Endothelial cell of umbilical vein (primary cell): ENCODE measurements at regions not wholly inside any gene's neighbourhood (a gene's known extent, or its start where the extent isn't known, plus 50 kb on each side); places are given as distances from the start of the nearest gene placed in this dataset.

Experiments
- BruUV-seq: library from RNA; stranded (reverse); fragments of 400-500 nt; replicated peaks from 2 replicates; lab custom pipeline; 2021; lab: Mats Ljungman, UMichigan
- CTCF ChIA-PET: fragments of 300-600, 350-600 bp; sonication (Branson Sonifier 250); formaldehyde crosslinking; loops from one replicate; lab custom pipeline; 2021; ENCODE audit warnings: antibody characterized with exemption, inconsistent platforms; lab: Charles Lee
- POLR2A ChIA-PET: fragments of 300-600, 350-600 bp; sonication (Branson Sonifier 250); formaldehyde crosslinking; loops from one replicate; lab custom pipeline; 2021; ENCODE audit warnings: antibody characterized with exemption, inconsistent platforms; lab: Charles Lee
- DNase-seq: peaks from one replicate; pipeline ENCODE4 v3.0.0-alpha.2; 2011; ENCODE audit warnings: low read depth, low spot score
- FAIRE-seq: peaks from 2 replicates; lab custom pipeline; 2011; peaks lifted over from hg19 to GRCh38; lab: Jason Lieb, UNC
- H2AFZ ChIP-seq: 2 replicates; pipeline ENCODE4 v1.6.0; 2012; ENCODE audit warnings: low read depth, low read length, control low read depth, inconsistent platforms
- H3K27ac ChIP-seq: 2 replicates; pipeline ENCODE4 v1.5.1; 2011; ENCODE audit warnings: low read depth, mild to moderate bottlenecking, control low read depth, low read length, moderate library complexity; ENCODE audit not compliant: insufficient read depth
- H3K27me3 ChIP-seq, 2 experiments: 2 replicates each; pipeline versions ENCODE4 v1.6.0 to v1.6.1; 2011; ENCODE audit warnings: low read length in 2 of 2, mixed read lengths in 1 of 2; ENCODE audit not compliant: control insufficient read depth in 2 of 2, insufficient read depth in 2 of 2
- H3K36me3 ChIP-seq, 2 experiments: 2 replicates in 1 of 2; 3 replicates in 1 of 2; pipeline ENCODE4 v1.5.1; 2011; ENCODE audit warnings: low read length in 2 of 2, mild to moderate bottlenecking in 1 of 2, moderate library complexity in 1 of 2; ENCODE audit not compliant: control insufficient read depth in 2 of 2, insufficient read depth in 2 of 2; ENCODE audit errors: extremely low read depth in 1 of 2
- H3K4me1 ChIP-seq: 3 replicates; pipeline ENCODE4 v1.5.1; 2011; ENCODE audit warnings: mild to moderate bottlenecking, low read length; ENCODE audit not compliant: control insufficient read depth, insufficient read depth; ENCODE audit errors: extremely low read depth
- H3K4me2 ChIP-seq: 2 replicates; pipeline ENCODE4 v1.6.1; 2011; ENCODE audit warnings: low read length, control low read depth, mixed read lengths; ENCODE audit not compliant: insufficient read depth
- H3K4me3 ChIP-seq, 3 experiments: fragments of 200-600 bp in 1 of 3; sonication (generic), shearing (Covaris generic) in 1 of 3; replicated peaks in 1 of 3; 2 replicates each; pipeline ENCODE4 v1.5.1; 2011 to 2016; ENCODE audit warnings: control low read depth in 3 of 3, low read length in 3 of 3, mild to moderate bottlenecking in 2 of 3, inconsistent platforms in 1 of 3, low read depth in 1 of 3, moderate library complexity in 1 of 3; ENCODE audit not compliant: insufficient read depth in 1 of 3
- H3K79me2 ChIP-seq: 2 replicates; pipeline ENCODE4 v1.6.0; 2012; ENCODE audit warnings: low read length, inconsistent platforms; ENCODE audit not compliant: control insufficient read depth, insufficient read depth
- H3K9ac ChIP-seq: replicated peaks from 2 replicates; pipeline ENCODE3; 2011; ENCODE audit warnings: low read length, control low read depth; ENCODE audit not compliant: insufficient read depth; ENCODE audit errors: extremely low read depth
- H3K9me1 ChIP-seq: replicated peaks from 3 replicates; pipeline ENCODE4 v1.6.0; 2011; ENCODE audit warnings: mild to moderate bottlenecking, low read length; ENCODE audit not compliant: control insufficient read depth, insufficient read depth; ENCODE audit errors: extremely low read depth
- H3K9me3 ChIP-seq: replicated peaks from 2 replicates; pipeline ENCODE4 v1.5.1; 2012; ENCODE audit warnings: low read length, inconsistent platforms; ENCODE audit not compliant: control insufficient read depth, insufficient read depth
- H4K20me1 ChIP-seq: replicated peaks from 2 replicates; pipeline ENCODE3; 2011; ENCODE audit warnings: mild to moderate bottlenecking, low read length; ENCODE audit not compliant: control insufficient read depth, insufficient read depth; ENCODE audit errors: extremely low read depth
- CTCF ChIP-seq, 2 donors: IDR thresholded peaks; 1 replicate in 1 of 2; 2 replicates in 1 of 2; pipeline ENCODE4 v1.5.1; 2011; ENCODE audit warnings: low read length in 2 of 2, mild to moderate bottlenecking in 2 of 2, moderate library complexity in 2 of 2, control low read depth in 1 of 2, inconsistent platforms in 1 of 2, low read depth in 1 of 2; ENCODE audit not compliant: insufficient read depth in 1 of 2; ENCODE audit errors: extremely low read depth in 1 of 2
- EZH2 ChIP-seq: IDR thresholded peaks from 2 replicates; pipeline ENCODE4 v1.6.1; 2012; ENCODE audit warnings: borderline replicate concordance, low read depth, mild to moderate bottlenecking, moderate library complexity, low read length, inconsistent platforms; ENCODE audit not compliant: severe bottlenecking
- FOS ChIP-seq: IDR thresholded peaks from 2 replicates; pipeline ENCODE4 v1.6.1; 2011; ENCODE audit warnings: mild to moderate bottlenecking, low read length, moderate library complexity, borderline replicate concordance; ENCODE audit not compliant: insufficient read depth
- GATA2 ChIP-seq: IDR thresholded peaks from 2 replicates; pipeline ENCODE4 v1.7.0; 2011; ENCODE audit warnings: low read depth, mild to moderate bottlenecking, moderate library complexity, mixed read lengths, low read length; ENCODE audit not compliant: insufficient read length, insufficient read depth
- JUN ChIP-seq: IDR thresholded peaks from 2 replicates; pipeline ENCODE4 v1.6.1; 2011; ENCODE audit warnings: borderline replicate concordance, low read depth; ENCODE audit not compliant: insufficient read length, insufficient read depth
- MAX ChIP-seq: IDR thresholded peaks from 2 replicates; pipeline ENCODE4 v1.6.1; 2011; ENCODE audit not compliant: insufficient read depth, insufficient read length
- MYC ChIP-seq: IDR thresholded peaks from one replicate; pipeline ENCODE4 v1.6.1; 2011; ENCODE audit warnings: mild to moderate bottlenecking, low read depth, low read length
- POLR2A ChIP-seq: IDR thresholded peaks from 2 replicates; pipeline ENCODE4 v1.6.1; 2012; ENCODE audit warnings: low read depth, mild to moderate bottlenecking, control low read depth, low read length
- POLR2AphosphoS5 ChIP-seq: IDR thresholded peaks from 2 replicates; pipeline ENCODE4 v1.6.1; 2012; ENCODE audit warnings: low read depth, mild to moderate bottlenecking, control low read depth, low read length, moderate library complexity; ENCODE audit not compliant: insufficient read depth
- dilution Hi-C: fragments of 300-500 bp; cut with MboI; formaldehyde crosslinking; loops from one replicate; pipeline ENCODE4 v1.15.0; 2019; ENCODE audit warnings: low sequenced_read_pairs; ENCODE audit not compliant: extremely low pct_ligation_motif_present
- intact Hi-C: fragments of 100-400 bp; cut with micrococcal nuclease; formaldehyde crosslinking; loops from one replicate; pipeline ENCODE4 v1.10.0; 2022

GRCh38 chr2:14773696-14774095 lies 141.2 kb downstream of the LRATD1 start:
- DNase-seq (no peak), FAIRE-seq (no peak)
- no peaks in the 10 kb centered on the region for H3K79me2 ChIP-seq
- H3K4me3 ChIP-seq, result no peak overlapping the region
- H3K4me1 ChIP-seq, result no peaks in the 10 kb centered on the region
- no TSS peak for BruUV-seq
- H3K4me2 ChIP-seq, result no peak overlapping the region
- H3K27ac ChIP-seq, result no peak overlapping the region
- intact Hi-C loops, result no loop called here
- no peaks in the 10 kb centered on the region for H3K9me1 ChIP-seq
- CTCF ChIA-PET, result no interaction called here
- no peak for TF ChIP-seq CTCF (IDR thresholded peaks at IDR 0.05; ENCODE audit: extremely low read depth in 1 of 2, insufficient read depth in 1 of 2, low read depth in 1 of 2, low read length in 2 of 2)
- TF ChIP-seq POLR2A, result no peak
- TF ChIP-seq GATA2, result no peak
- no peak for TF ChIP-seq POLR2AphosphoS5
- TF ChIP-seq MAX, result no peak
- TF ChIP-seq FOS, result no peak
- TF ChIP-seq MYC, result no peak
- no peak for TF ChIP-seq EZH2
- no peak for TF ChIP-seq JUN
- no peak overlapping the region for H3K9ac ChIP-seq
- H3K9me3 ChIP-seq, result peaks cover 2% of the 10 kb centered on the region
- no peaks in the 10 kb centered on the region for H4K20me1 ChIP-seq
- no peaks in the 10 kb centered on the region for H3K36me3 ChIP-seq
- no peak overlapping the region for H2AFZ ChIP-seq
- dilution Hi-C loops, result no loop called here
- POLR2A ChIA-PET, result no interaction called here
- no peaks in the 10 kb centered on the region for H3K27me3 ChIP-seq
